H1 (cell line): ENCODE measurements at regions not wholly inside any gene's neighbourhood (a gene's known extent, or its start where the extent isn't known, plus 50 kb on each side); places are given as distances from the start of the nearest gene placed in this dataset.

Experiments
- CTCF ChIA-PET: fragments of 300-600 bp; sonication (Branson Sonifier 250); formaldehyde crosslinking; loops from one replicate; lab custom pipeline; 2021; ENCODE audit not compliant: partially characterized antibody; lab: Charles Lee
- POLR2A ChIA-PET: fragments of 300-600 bp; sonication (Branson Sonifier 250); formaldehyde crosslinking; loops from one replicate; lab custom pipeline; 2021; ENCODE audit warnings: inconsistent platforms; ENCODE audit not compliant: partially characterized antibody; lab: Charles Lee
- DNase-seq, 2 experiments: peaks; one replicate each; pipeline versions ENCODE4 v3.0.0 to v3.0.0-alpha.2; 2010 to 2022; ENCODE audit warnings: low spot score in 2 of 2, low read depth in 1 of 2, mixed read lengths in 1 of 2
- FAIRE-seq: peaks from 2 replicates; lab custom pipeline; 2011; peaks lifted over from hg19 to GRCh38; lab: Jason Lieb, UNC
- H2AFZ ChIP-seq: 2 replicates; pipeline ENCODE4 v1.8.1; 2012; ENCODE audit warnings: low read length, inconsistent platforms
- H2AK5ac ChIP-seq: 2 replicates; pipeline ENCODE4 v1.6.1; 2013; ENCODE audit warnings: low read depth, low read length
- H2BK120ac ChIP-seq: replicated peaks from 2 replicates; pipeline ENCODE3; 2013; ENCODE audit warnings: low read depth, low read length, inconsistent platforms
- H2BK12ac ChIP-seq: 2 replicates; pipeline ENCODE4 v1.6.1; 2013; ENCODE audit warnings: low read depth, low read length
- H2BK15ac ChIP-seq: 2 replicates; pipeline ENCODE4 v1.6.1; 2013; ENCODE audit warnings: low read length
- H2BK20ac ChIP-seq: 2 replicates; pipeline ENCODE4 v1.6.1; 2013; ENCODE audit warnings: low read length
- H2BK5ac ChIP-seq: 2 replicates; pipeline ENCODE4 v1.6.1; 2013; ENCODE audit warnings: low read depth, low read length
- H3K14ac ChIP-seq: 2 replicates; pipeline ENCODE4 v1.6.1; 2013; ENCODE audit warnings: inconsistent platforms; ENCODE audit not compliant: insufficient read length
- H3K18ac ChIP-seq: 2 replicates; pipeline ENCODE4 v1.6.1; 2013; ENCODE audit warnings: low read length; ENCODE audit errors: extremely low read depth
- H3K23ac ChIP-seq: 2 replicates; pipeline ENCODE4 v1.6.1; 2013; ENCODE audit warnings: inconsistent platforms; ENCODE audit not compliant: insufficient read length
- H3K23me2 ChIP-seq: 2 replicates; pipeline ENCODE4 v1.6.1; 2013; ENCODE audit warnings: low read depth, low read length
- H3K27ac ChIP-seq: 2 replicates; pipeline ENCODE4 v1.6.1; 2011; ENCODE audit warnings: low read depth, low read length, inconsistent platforms
- H3K27me3 ChIP-seq, 4 experiments: replicated peaks in 1 of 4; 1 replicate in 1 of 4; 2 replicates in 3 of 4; pipeline versions ENCODE4 v1.6.1 to v1.8.1; 2011 to 2013; ENCODE audit warnings: low read length in 3 of 4, mild to moderate bottlenecking in 3 of 4, inconsistent platforms in 2 of 4, mixed read lengths in 2 of 4, moderate library complexity in 1 of 4; ENCODE audit not compliant: control insufficient read depth in 3 of 4, insufficient read depth in 3 of 4; ENCODE audit errors: extremely low read depth in 1 of 4
- H3K36me3 ChIP-seq, 4 experiments: 2 replicates each; pipeline versions ENCODE4 v1.6.1 to v1.8.1; 2011 to 2013; ENCODE audit warnings: mild to moderate bottlenecking in 4 of 4, low read length in 3 of 4, moderate library complexity in 2 of 4, control low read depth in 1 of 4, inconsistent platforms in 1 of 4; ENCODE audit not compliant: insufficient read depth in 4 of 4, control insufficient read depth in 2 of 4
- H3K4ac ChIP-seq: replicated peaks from 2 replicates; pipeline ENCODE3; 2013; ENCODE audit warnings: low read length, low read depth, mixed read lengths, inconsistent platforms; ENCODE audit not compliant: insufficient read length
- H3K4me1 ChIP-seq, 4 experiments: replicated peaks in 1 of 4; 1 replicate in 1 of 4; 2 replicates in 3 of 4; pipeline versions ENCODE4 v1.6.1 to v1.8.1; 2011 to 2013; ENCODE audit warnings: low read length in 3 of 4, inconsistent platforms in 2 of 4, mixed read lengths in 1 of 4; ENCODE audit not compliant: insufficient read depth in 4 of 4, control insufficient read depth in 3 of 4
- H3K4me2 ChIP-seq, 2 experiments: 2 replicates each; pipeline versions ENCODE4 v1.6.1 to v1.8.1; 2011 to 2013; ENCODE audit warnings: low read depth in 2 of 2, low read length in 2 of 2, control low read depth in 1 of 2, inconsistent platforms in 1 of 2, mild to moderate bottlenecking in 1 of 2; ENCODE audit not compliant: insufficient read depth in 1 of 2
- H3K4me3 ChIP-seq, 4 experiments: fragments of 200-600, 300-600 bp in 1 of 4; sonication (generic), shearing (Covaris generic), sonication (Bioruptor Twin) in 1 of 4; 2 replicates each; pipeline versions ENCODE4 v1.5.1 to v1.8.1; 2011 to 2016; ENCODE audit warnings: low read length in 4 of 4, low read depth in 3 of 4, control low read depth in 2 of 4, inconsistent platforms in 2 of 4, mild to moderate bottlenecking in 2 of 4, mixed read lengths in 1 of 4, moderate library complexity in 1 of 4; ENCODE audit not compliant: insufficient read depth in 2 of 4; ENCODE audit errors: extremely low read depth in 1 of 4
- H3K56ac ChIP-seq: replicated peaks from 2 replicates; pipeline ENCODE3; 2013; ENCODE audit warnings: low read depth, mild to moderate bottlenecking, mixed read lengths, low read length, inconsistent platforms; ENCODE audit not compliant: insufficient read length
- H3K79me1 ChIP-seq: 2 replicates; pipeline ENCODE4 v1.6.1; 2013; ENCODE audit warnings: low read depth, low read length, control low read depth
- H3K79me2 ChIP-seq, 2 experiments: 2 replicates each; pipeline versions ENCODE4 v1.6.1 to v1.8.1; 2012 to 2013; ENCODE audit warnings: low read length in 2 of 2, mild to moderate bottlenecking in 2 of 2, inconsistent platforms in 1 of 2; ENCODE audit not compliant: insufficient read depth in 2 of 2, control insufficient read depth in 1 of 2
- H3K9ac ChIP-seq, 4 experiments: replicated peaks in 1 of 4; 1 replicate in 1 of 4; 2 replicates in 3 of 4; pipeline versions ENCODE4 v1.6.1 to v1.8.1; 2011 to 2013; ENCODE audit warnings: low read depth in 3 of 4, low read length in 3 of 4, control low read depth in 2 of 4, mild to moderate bottlenecking in 2 of 4, moderate library complexity in 2 of 4, inconsistent platforms in 1 of 4; ENCODE audit errors: extremely low read depth in 1 of 4
- H3K9me3 ChIP-seq, 2 experiments: 2 replicates each; pipeline versions ENCODE4 v1.6.1 to v1.8.1; 2012 to 2013; ENCODE audit warnings: mild to moderate bottlenecking in 2 of 2, moderate library complexity in 2 of 2, control low read depth in 1 of 2, inconsistent platforms in 1 of 2, low read depth in 1 of 2, low read length in 1 of 2, mixed read lengths in 1 of 2; ENCODE audit not compliant: insufficient read depth in 2 of 2
- H4K20me1 ChIP-seq, 2 experiments: replicated peaks in 1 of 2; 2 replicates each; pipeline versions ENCODE3 to v1.8.1; 2011 to 2013; ENCODE audit warnings: inconsistent platforms in 2 of 2, low read length in 2 of 2, mild to moderate bottlenecking in 1 of 2; ENCODE audit not compliant: insufficient read depth in 2 of 2, control insufficient read depth in 1 of 2
- H4K5ac ChIP-seq: 2 replicates; pipeline ENCODE4 v1.6.1; 2013; ENCODE audit warnings: low read length, low read depth, mixed read lengths, inconsistent platforms; ENCODE audit not compliant: insufficient read length
- H4K8ac ChIP-seq: 2 replicates; pipeline ENCODE4 v1.8.0; 2013; ENCODE audit warnings: mild to moderate bottlenecking, moderate library complexity, low read length, inconsistent platforms; ENCODE audit not compliant: insufficient read depth; ENCODE audit errors: extremely low read depth
- H4K91ac ChIP-seq: replicated peaks from 2 replicates; pipeline ENCODE3; 2013; ENCODE audit warnings: low read length, mixed read lengths, inconsistent platforms; ENCODE audit not compliant: insufficient read length
- ASH2L ChIP-seq: fragments of 200-600, 300-600 bp; sonication (generic); IDR thresholded peaks from one replicate; pipeline ENCODE4 v1.7.1; 2017; ENCODE audit warnings: low read length
- CHD1 ChIP-seq: IDR thresholded peaks from 2 replicates; pipeline ENCODE4 v1.6.1; 2012; ENCODE audit warnings: low read depth, low read length, improper control_type of control experiment
- EP300 ChIP-seq, 2 experiments: IDR thresholded peaks; 1 replicate in 1 of 2; 2 replicates in 1 of 2; pipeline ENCODE4 v1.6.1; 2011 to 2012; ENCODE audit warnings: low read depth in 2 of 2, low read length in 2 of 2, mild to moderate bottlenecking in 2 of 2, borderline replicate concordance in 1 of 2, inconsistent platforms in 1 of 2, moderate library complexity in 1 of 2
- EZH2 ChIP-seq: fragments of 200-600 bp; sonication (generic); IDR thresholded peaks from 2 replicates; pipeline ENCODE4 v1.7.1; 2012; ENCODE audit warnings: low read depth, mild to moderate bottlenecking, moderate library complexity, low read length, inconsistent platforms; ENCODE audit not compliant: severe bottlenecking
- JUND ChIP-seq: IDR thresholded peaks from 2 replicates; pipeline ENCODE4 v1.6.1; 2011; ENCODE audit warnings: mild to moderate bottlenecking, improper control_type of control experiment, low read length
- KDM4A ChIP-seq: IDR thresholded peaks from one replicate; pipeline ENCODE4 v1.7.1; 2012; ENCODE audit warnings: low read depth, mild to moderate bottlenecking, moderate library complexity, low read length, inconsistent platforms; ENCODE audit not compliant: severe bottlenecking
- NANOG ChIP-seq: IDR thresholded peaks from 2 replicates; pipeline ENCODE4 v1.6.1; 2011; ENCODE audit warnings: low read length, low read depth, mild to moderate bottlenecking, inconsistent platforms; ENCODE audit not compliant: insufficient read depth, poor library complexity, severe bottlenecking
- POLR2AphosphoS5 ChIP-seq: IDR thresholded peaks from 2 replicates; pipeline ENCODE4 v1.6.1; 2011; ENCODE audit warnings: low read depth, low read length
- SP4 ChIP-seq: IDR thresholded peaks from 2 replicates; pipeline ENCODE4 v1.6.1; 2012; ENCODE audit warnings: low read length, inconsistent platforms
- TBP ChIP-seq: IDR thresholded peaks from 2 replicates; pipeline ENCODE4 v1.6.1; 2011; ENCODE audit warnings: low read depth, low read length, improper control_type of control experiment
- ZNF274 ChIP-seq: IDR thresholded peaks from 2 replicates; pipeline ENCODE4 v1.7.0; 2012; ENCODE audit warnings: low read length, borderline replicate concordance; ENCODE audit errors: extremely low read depth
- WGBS, 2 experiments: shearing (Covaris generic) in 1 of 2; methylation state at CpG; one replicate each; pipeline versions ENCODE4 v1.1.6 to v1.1.7; 2013 to 2015; ENCODE audit warnings: low lambda C conversion rate in 2 of 2, mixed read lengths in 2 of 2, inconsistent platforms in 1 of 2, low coverage in 1 of 2, missing lambda C conversion rate in 1 of 2; ENCODE audit not compliant: insufficient replicate concordance in 2 of 2, insufficient coverage in 1 of 2, insufficient read length in 1 of 2; ENCODE audit errors: extremely low coverage in 1 of 2, missing lambda C conversion rate in 1 of 2; 5-methylcytosine and 5-hydroxymethylcytosine counted together
- TF ChIP-seq, protein P1 (sequence below): IDR thresholded peaks from 2 replicates; pipeline ENCODE4 v1.6.1; 2011; ENCODE audit warnings: low read length, improper control_type of control experiment

DNA sequence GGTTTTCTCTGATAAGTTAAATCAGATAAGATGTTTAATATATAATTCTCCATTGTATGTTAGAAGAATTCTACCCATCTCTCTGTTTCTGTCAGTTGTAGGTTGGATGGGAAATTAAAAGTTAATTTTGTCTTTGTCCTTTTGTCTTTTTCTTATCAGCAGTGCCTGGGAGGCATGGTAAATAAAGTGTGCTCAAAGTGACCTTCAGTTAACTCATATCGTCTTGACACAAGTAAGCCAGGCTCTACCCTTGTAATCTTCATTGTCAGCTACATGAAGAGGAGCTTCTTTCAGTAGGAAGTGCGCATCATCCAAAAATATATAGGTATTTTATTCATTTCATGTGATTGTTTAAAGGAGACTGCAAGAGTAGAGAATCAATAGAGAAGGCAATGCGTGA lies 138.9 kb upstream of the NRIP1 start:
- WGBS, 2 experiments, result 97% methylated on average over 3 of the region's 3 CpGs; no CpG with 5 or more reads in 1 of the 2 experiments
- FAIRE-seq, result no peak
- no peak overlapping the region for H3K9ac ChIP-seq

More for the DNA sequence above, 138.9 kb upstream of the NRIP1 start:
- H4K20me1 ChIP-seq, result no peaks in the 10 kb centered on the region
- POLR2A ChIA-PET, result no interaction called here
- no peak overlapping the region for H3K4me3 ChIP-seq
- H2BK12ac ChIP-seq, result no peak overlapping the region
- H2BK20ac ChIP-seq, result no peak overlapping the region
- H3K23me2 ChIP-seq, result no peaks in the 10 kb centered on the region
- H4K8ac ChIP-seq, result no peak overlapping the region
- CTCF ChIA-PET, result no interaction called here
- H3K9me3 ChIP-seq, result no peaks in the 10 kb centered on the region
- no peaks in the 10 kb centered on the region; a peak in 1 of 7 replicates for H3K27me3 ChIP-seq
- H3K79me2 ChIP-seq, result no peaks in the 10 kb centered on the region
- no peak overlapping the region for H3K4ac ChIP-seq
- H2AK5ac ChIP-seq, result no peak overlapping the region
- H2BK5ac ChIP-seq, result no peak overlapping the region
- no peak overlapping the region for H2BK15ac ChIP-seq
- no peak for DNase-seq
- no peak overlapping the region for H3K14ac ChIP-seq
- H3K4me2 ChIP-seq, result no peak overlapping the region
- H3K18ac ChIP-seq, result no peak overlapping the region
- H2BK120ac ChIP-seq, result no peak overlapping the region
- no peak overlapping the region for H4K91ac ChIP-seq
- H3K56ac ChIP-seq, result no peak overlapping the region
- H2AFZ ChIP-seq, result no peak overlapping the region
- peaks cover 0 to 5% (median 2%) of the 10 kb centered on the region in 4 experiments; a peak in 1 of 7 replicates for H3K4me1 ChIP-seq
- H3K23ac ChIP-seq, result no peak overlapping the region
- no peaks in the 10 kb centered on the region for H3K79me1 ChIP-seq
- H3K36me3 ChIP-seq, result no peaks in the 10 kb centered on the region; a peak in 1 of 8 replicates
- H3K27ac ChIP-seq, result no peak overlapping the region
- TF ChIP-seq CHD1, result no peak
- TF ChIP-seq, protein P1, sequence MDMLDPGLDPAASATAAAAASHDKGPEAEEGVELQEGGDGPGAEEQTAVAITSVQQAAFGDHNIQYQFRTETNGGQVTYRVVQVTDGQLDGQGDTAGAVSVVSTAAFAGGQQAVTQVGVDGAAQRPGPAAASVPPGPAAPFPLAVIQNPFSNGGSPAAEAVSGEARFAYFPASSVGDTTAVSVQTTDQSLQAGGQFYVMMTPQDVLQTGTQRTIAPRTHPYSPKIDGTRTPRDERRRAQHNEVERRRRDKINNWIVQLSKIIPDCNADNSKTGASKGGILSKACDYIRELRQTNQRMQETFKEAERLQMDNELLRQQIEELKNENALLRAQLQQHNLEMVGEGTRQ, result no peak
- no peak for TF ChIP-seq POLR2AphosphoS5
- TF ChIP-seq EP300 (IDR thresholded peaks at IDR 0.05; ENCODE audit: borderline replicate concordance in 1 of 2, low read depth in 2 of 2, low read length in 2 of 2), result no peak
- no peak for TF ChIP-seq KDM4A
- no peak for TF ChIP-seq EZH2
- no peak for TF ChIP-seq NANOG
- no peak for TF ChIP-seq JUND
- no peak for TF ChIP-seq ZNF274
- no peak for TF ChIP-seq SP4
- no peak for TF ChIP-seq TBP
- TF ChIP-seq ASH2L, result no peak
- H4K5ac ChIP-seq, result no peak overlapping the region
